ENCODE measurements at regions not wholly inside any gene's neighbourhood (a gene's known extent, or its start where the extent isn't known, plus 50 kb on each side); places are given as distances from the start of the nearest gene placed in this dataset.

DNA sequence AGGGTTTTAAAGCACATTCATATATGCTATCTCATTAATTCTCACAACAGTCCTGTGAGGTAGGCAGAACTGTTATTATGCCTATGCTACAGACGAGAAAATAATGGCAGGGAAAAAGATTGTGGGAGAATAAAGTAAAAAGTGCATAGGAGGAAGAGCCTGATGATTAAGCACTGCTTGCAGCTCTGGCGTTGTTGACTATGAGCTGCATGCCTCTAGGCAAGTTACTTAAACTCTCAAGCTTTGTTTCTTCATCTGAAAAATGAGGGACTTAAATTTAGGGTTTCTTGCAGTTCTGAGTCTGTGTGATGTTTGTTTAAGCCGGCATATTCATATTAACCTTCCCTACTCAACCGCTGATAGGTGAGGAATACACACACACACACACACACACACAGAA lies 51.6 kb upstream of the RAPH1 start:
- H3K27me3 Mint-ChIP-seq (ENCODE audit: insufficient read depth, low read depth, poor library complexity) = peaks cover 2% of the 10 kb centered on the region
- peaks cover 10% of the 10 kb centered on the region; the same call in 2 of the 3 replicates for H3K4me1 Mint-ChIP-seq
- H3K4me1 ChIP-seq (ENCODE audit: insufficient read depth) = peaks cover 13% of the 10 kb centered on the region; the same call in 1 of the 2 replicates
- no peak overlapping the region for H3K4me3 ChIP-seq
- DNase-seq (ENCODE audit: low spot score) = no peak
- H3K27ac Mint-ChIP-seq = peak overlapping the region; percentile 12
- peak overlapping the region; percentile 74; the same call in 1 of the 2 replicates for H2AFZ ChIP-seq
- TF ChIP-seq POLR2AphosphoS5 (IDR thresholded peaks at IDR 0.05; ENCODE audit: low read depth) (no peak), CREB1 (CRISPR knock-in tag; IDR thresholded peaks at IDR 0.05; ENCODE audit: low read depth) (no peak), EZH2phosphoT487 (IDR thresholded peaks at IDR 0.05; ENCODE audit: unreplicated experiment) (no peak), JUNB (IDR thresholded peaks at IDR 0.05; ENCODE audit: unreplicated experiment) (no peak), STAT1 (IDR thresholded peaks at IDR 0.05; ENCODE audit: unreplicated experiment) (no peak), CTCF (conservative IDR thresholded peaks at IDR 0.05; ENCODE audit: low read depth in 2 of 2) (no peak), EZH2 (IDR thresholded peaks at IDR 0.05; ENCODE audit: low read depth, unreplicated experiment) (no peak), REST (IDR thresholded peaks at IDR 0.05; ENCODE audit: unreplicated experiment) (no peak), ZNF462 (CRISPR knock-in tag; IDR thresholded peaks at IDR 0.05) (no peak)
- H3K36me3 Mint-ChIP-seq (ENCODE audit: low read depth) = no peaks in the 10 kb centered on the region; the same call in 2 of the 3 replicates
- no peaks in the 10 kb centered on the region for H3K27me3 ChIP-seq (ENCODE audit: insufficient read depth)
- H3K27ac ChIP-seq (ENCODE audit: low read depth) = no peak overlapping the region
- no peak overlapping the region for H3K4me3 Mint-ChIP-seq
- no peaks in the 10 kb centered on the region for H3K36me3 ChIP-seq (ENCODE audit: insufficient read depth)
- no peaks in the 10 kb centered on the region for H3K79me2 ChIP-seq (replicated peaks; ENCODE audit: insufficient read depth)
- no peak for ATAC-seq
- no peak overlapping the region for H3K4me2 ChIP-seq
- no peaks in the 10 kb centered on the region for H4K20me1 ChIP-seq (replicated peaks; ENCODE audit: insufficient read depth)
- H3F3A ChIP-seq (replicated peaks; ENCODE audit: low read depth) = no peaks in the 10 kb centered on the region
- no peaks in the 10 kb centered on the region for H3K9me3 Mint-ChIP-seq
- H3K9me2 ChIP-seq (ENCODE audit: insufficient read depth) = no peaks in the 10 kb centered on the region
